K562 (cell line): ENCODE measurements at regions not wholly inside any gene's neighbourhood (a gene's known extent, or its start where the extent isn't known, plus 50 kb on each side); places are given as distances from the start of the nearest gene placed in this dataset.

ENCODE experiments used
- ARNT ChIP-seq, 2 experiments: fragments of 450-650 bp; IDR thresholded peaks; 2 replicates each; pipeline ENCODE4 v1.6.1; 2016; ENCODE audit warnings: mild to moderate bottlenecking in 1 of 2
- EP300 ChIP-seq: IDR thresholded peaks from 2 replicates; pipeline ENCODE4 v1.6.1; 2012; ENCODE audit warnings: low read length, improper control_type of control experiment
- GABPA ChIP-seq: fragments of 200-800 bp; sonication (Bioruptor generic); conservative IDR thresholded peaks from 2 replicates; pipeline ENCODE4 v1.6.1; 2016; ENCODE audit warnings: low read depth, missing genetic modification characterization, missing compliant biosample characterization
- MEF2A ChIP-seq: IDR thresholded peaks from 2 replicates; pipeline ENCODE4 v1.6.1; 2011; ENCODE audit warnings: low read depth, mild to moderate bottlenecking, low read length, moderate library complexity; ENCODE audit not compliant: control insufficient read depth
- RBBP5 ChIP-seq: fragments of 200-600 bp; sonication (generic); IDR thresholded peaks from 2 replicates; pipeline ENCODE4 v1.6.1; 2012; ENCODE audit warnings: borderline replicate concordance, mild to moderate bottlenecking, low read length, control low read depth, inconsistent platforms; ENCODE audit not compliant: insufficient read depth, poor library complexity, severe bottlenecking
- RBM15 ChIP-seq: fragments of 200-400 bp; formaldehyde crosslinking; IDR thresholded peaks from 2 replicates; pipeline ENCODE4 v1.6.1; 2018; ENCODE audit warnings: mild to moderate bottlenecking, low read length, moderate library complexity; ENCODE audit not compliant: insufficient read depth
- SMAD1 ChIP-seq: fragments of 150-350 bp; IDR thresholded peaks from 2 replicates; pipeline ENCODE4 v1.6.1; 2014; ENCODE audit warnings: low read length, low read depth; ENCODE audit not compliant: partially characterized antibody
- SRSF1 ChIP-seq: fragments of 200-400 bp; formaldehyde crosslinking; IDR thresholded peaks from 2 replicates; pipeline ENCODE4 v1.6.1; 2017; ENCODE audit warnings: mild to moderate bottlenecking, low read depth, low read length, moderate library complexity
- ZNF263 ChIP-seq: sonication (generic); formaldehyde crosslinking; IDR thresholded peaks from 2 replicates; pipeline ENCODE4 v1.8.0; 2022; ENCODE audit warnings: mild to moderate bottlenecking, missing genetic modification reagents, borderline replicate concordance
- TF ChIP-seq, protein P1 (sequence below): fragments of 450-650 bp; IDR thresholded peaks from 2 replicates; pipeline ENCODE4 v1.6.1; 2016; ENCODE audit warnings: mild to moderate bottlenecking
- TF ChIP-seq, protein P2 (sequence below): sonication (generic); formaldehyde crosslinking; IDR thresholded peaks from 2 replicates; pipeline ENCODE4 v1.8.1; 2023; ENCODE audit warnings: mild to moderate bottlenecking, missing genetic modification reagents
- TF ChIP-seq, protein P3 (sequence below): sonication (generic); formaldehyde crosslinking; IDR thresholded peaks from 2 replicates; pipeline ENCODE4 v1.8.0; 2022; ENCODE audit warnings: mild to moderate bottlenecking, missing genetic modification reagents
- TF ChIP-seq, protein P4 (sequence below): fragments of 450-650 bp; IDR thresholded peaks from 2 replicates; pipeline ENCODE4 v1.6.1; 2017; ENCODE audit warnings: antibody characterized with exemption
- TF ChIP-seq, protein P5 (sequence below), 2 experiments: IDR thresholded peaks; 2 replicates each; pipeline ENCODE4 v1.6.1; 2012; ENCODE audit warnings: improper control_type of control experiment in 2 of 2, low read depth in 2 of 2, low read length in 2 of 2, borderline replicate concordance in 1 of 2

DNA sequence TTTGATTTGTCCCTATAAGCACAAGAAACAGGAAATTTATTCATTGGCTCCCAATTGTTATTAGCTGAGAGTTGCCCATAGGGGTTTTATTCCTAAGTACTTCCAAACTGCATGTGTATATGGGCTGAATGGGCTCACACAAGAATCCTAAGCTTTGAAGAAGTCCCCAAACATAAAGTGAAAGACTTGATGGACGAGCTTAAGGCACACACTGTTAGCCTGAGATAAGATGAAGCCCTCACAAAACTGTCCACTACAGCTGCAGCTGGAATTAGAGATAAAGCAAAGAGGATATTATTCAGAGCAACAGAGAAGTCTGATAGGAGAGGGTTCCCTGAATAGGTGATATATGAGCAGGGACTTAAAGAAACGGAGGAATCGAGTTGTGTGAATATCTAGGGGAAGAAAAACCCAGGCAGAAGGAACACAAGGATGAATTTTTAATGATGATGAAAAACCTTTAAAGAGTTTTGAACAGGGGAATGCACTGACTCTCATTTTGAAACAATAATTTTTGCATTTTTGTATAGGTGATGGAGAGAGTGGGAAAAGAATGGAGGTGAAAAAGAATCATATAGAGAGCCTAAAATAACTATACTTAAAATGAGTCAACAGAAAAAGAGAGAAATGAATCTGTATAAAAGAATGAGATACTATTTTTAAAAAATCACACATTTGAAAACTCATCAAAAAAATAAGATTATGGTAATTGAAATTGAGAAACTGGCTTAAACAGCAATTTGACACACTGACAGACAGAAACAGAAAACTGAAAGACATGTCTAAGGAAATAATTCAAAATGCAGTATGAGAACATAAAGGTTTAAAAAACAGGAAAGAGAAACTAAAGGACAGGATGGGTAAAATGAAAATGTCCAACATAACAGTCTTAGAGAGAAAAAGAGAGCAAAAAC lies 133.6 kb upstream of the POGK start (continued):
- peak; percentile 79 for TF ChIP-seq RBBP5
- TF ChIP-seq, protein P1, sequence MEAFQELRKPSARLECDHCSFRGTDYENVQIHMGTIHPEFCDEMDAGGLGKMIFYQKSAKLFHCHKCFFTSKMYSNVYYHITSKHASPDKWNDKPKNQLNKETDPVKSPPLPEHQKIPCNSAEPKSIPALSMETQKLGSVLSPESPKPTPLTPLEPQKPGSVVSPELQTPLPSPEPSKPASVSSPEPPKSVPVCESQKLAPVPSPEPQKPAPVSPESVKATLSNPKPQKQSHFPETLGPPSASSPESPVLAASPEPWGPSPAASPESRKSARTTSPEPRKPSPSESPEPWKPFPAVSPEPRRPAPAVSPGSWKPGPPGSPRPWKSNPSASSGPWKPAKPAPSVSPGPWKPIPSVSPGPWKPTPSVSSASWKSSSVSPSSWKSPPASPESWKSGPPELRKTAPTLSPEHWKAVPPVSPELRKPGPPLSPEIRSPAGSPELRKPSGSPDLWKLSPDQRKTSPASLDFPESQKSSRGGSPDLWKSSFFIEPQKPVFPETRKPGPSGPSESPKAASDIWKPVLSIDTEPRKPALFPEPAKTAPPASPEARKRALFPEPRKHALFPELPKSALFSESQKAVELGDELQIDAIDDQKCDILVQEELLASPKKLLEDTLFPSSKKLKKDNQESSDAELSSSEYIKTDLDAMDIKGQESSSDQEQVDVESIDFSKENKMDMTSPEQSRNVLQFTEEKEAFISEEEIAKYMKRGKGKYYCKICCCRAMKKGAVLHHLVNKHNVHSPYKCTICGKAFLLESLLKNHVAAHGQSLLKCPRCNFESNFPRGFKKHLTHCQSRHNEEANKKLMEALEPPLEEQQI, result peak; percentile 100
- no peak for TF ChIP-seq RBM15
- TF ChIP-seq EP300, result peak; percentile 100
- TF ChIP-seq, protein P2, sequence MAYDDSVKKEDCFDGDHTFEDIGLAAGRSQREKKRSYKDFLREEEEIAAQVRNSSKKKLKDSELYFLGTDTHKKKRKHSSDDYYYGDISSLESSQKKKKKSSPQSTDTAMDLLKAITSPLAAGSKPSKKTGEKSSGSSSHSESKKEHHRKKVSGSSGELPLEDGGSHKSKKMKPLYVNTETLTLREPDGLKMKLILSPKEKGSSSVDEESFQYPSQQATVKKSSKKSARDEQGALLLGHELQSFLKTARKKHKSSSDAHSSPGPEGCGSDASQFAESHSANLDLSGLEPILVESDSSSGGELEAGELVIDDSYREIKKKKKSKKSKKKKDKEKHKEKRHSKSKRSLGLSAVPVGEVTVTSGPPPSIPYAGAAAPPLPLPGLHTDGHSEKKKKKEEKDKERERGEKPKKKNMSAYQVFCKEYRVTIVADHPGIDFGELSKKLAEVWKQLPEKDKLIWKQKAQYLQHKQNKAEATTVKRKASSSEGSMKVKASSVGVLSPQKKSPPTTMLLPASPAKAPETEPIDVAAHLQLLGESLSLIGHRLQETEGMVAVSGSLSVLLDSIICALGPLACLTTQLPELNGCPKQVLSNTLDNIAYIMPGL (CRISPR knock-in tag), result no peak
- TF ChIP-seq, protein P3, sequence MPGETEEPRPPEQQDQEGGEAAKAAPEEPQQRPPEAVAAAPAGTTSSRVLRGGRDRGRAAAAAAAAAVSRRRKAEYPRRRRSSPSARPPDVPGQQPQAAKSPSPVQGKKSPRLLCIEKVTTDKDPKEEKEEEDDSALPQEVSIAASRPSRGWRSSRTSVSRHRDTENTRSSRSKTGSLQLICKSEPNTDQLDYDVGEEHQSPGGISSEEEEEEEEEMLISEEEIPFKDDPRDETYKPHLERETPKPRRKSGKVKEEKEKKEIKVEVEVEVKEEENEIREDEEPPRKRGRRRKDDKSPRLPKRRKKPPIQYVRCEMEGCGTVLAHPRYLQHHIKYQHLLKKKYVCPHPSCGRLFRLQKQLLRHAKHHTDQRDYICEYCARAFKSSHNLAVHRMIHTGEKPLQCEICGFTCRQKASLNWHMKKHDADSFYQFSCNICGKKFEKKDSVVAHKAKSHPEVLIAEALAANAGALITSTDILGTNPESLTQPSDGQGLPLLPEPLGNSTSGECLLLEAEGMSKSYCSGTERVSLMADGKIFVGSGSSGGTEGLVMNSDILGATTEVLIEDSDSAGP (CRISPR knock-in tag), result no peak
- TF ChIP-seq MEF2A, result peak; percentile 88
- TF ChIP-seq, protein P4, sequence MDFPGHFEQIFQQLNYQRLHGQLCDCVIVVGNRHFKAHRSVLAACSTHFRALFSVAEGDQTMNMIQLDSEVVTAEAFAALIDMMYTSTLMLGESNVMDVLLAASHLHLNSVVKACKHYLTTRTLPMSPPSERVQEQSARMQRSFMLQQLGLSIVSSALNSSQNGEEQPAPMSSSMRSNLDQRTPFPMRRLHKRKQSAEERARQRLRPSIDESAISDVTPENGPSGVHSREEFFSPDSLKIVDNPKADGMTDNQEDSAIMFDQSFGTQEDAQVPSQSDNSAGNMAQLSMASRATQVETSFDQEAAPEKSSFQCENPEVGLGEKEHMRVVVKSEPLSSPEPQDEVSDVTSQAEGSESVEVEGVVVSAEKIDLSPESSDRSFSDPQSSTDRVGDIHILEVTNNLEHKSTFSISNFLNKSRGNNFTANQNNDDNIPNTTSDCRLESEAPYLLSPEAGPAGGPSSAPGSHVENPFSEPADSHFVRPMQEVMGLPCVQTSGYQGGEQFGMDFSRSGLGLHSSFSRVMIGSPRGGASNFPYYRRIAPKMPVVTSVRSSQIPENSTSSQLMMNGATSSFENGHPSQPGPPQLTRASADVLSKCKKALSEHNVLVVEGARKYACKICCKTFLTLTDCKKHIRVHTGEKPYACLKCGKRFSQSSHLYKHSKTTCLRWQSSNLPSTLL, result no peak
- peak; percentile 96 for TF ChIP-seq SMAD1
- TF ChIP-seq SRSF1, result no peak
- TF ChIP-seq, protein P5, sequence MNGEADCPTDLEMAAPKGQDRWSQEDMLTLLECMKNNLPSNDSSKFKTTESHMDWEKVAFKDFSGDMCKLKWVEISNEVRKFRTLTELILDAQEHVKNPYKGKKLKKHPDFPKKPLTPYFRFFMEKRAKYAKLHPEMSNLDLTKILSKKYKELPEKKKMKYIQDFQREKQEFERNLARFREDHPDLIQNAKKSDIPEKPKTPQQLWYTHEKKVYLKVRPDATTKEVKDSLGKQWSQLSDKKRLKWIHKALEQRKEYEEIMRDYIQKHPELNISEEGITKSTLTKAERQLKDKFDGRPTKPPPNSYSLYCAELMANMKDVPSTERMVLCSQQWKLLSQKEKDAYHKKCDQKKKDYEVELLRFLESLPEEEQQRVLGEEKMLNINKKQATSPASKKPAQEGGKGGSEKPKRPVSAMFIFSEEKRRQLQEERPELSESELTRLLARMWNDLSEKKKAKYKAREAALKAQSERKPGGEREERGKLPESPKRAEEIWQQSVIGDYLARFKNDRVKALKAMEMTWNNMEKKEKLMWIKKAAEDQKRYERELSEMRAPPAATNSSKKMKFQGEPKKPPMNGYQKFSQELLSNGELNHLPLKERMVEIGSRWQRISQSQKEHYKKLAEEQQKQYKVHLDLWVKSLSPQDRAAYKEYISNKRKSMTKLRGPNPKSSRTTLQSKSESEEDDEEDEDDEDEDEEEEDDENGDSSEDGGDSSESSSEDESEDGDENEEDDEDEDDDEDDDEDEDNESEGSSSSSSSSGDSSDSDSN (IDR thresholded peaks at IDR 0.05; ENCODE audit: borderline replicate concordance in 1 of 2, low read depth in 2 of 2, low read length in 2 of 2), result 0 out of 4 replicates have a peak, but pooled peaks of 1 of the 2 experiments have one; percentile 31
- no peak; the same call in 1 of the 2 replicates for TF ChIP-seq ZNF263
- peak; percentile 39 for TF ChIP-seq GABPA (tag)
- peak; percentile 99 for TF ChIP-seq ARNT (IDR thresholded peaks at IDR 0.05)
